HCT116 (cell line): ENCODE measurements at regions not wholly inside any gene's neighbourhood (a gene's known extent, or its start where the extent isn't known, plus 50 kb on each side); places are given as distances from the start of the nearest gene placed in this dataset.

ENCODE experiments used
- ATAC-seq: fragments of 200-7000 bp; cut with Tn5 transposase; 2 replicates; pipeline ENCODE4 v1.9.1; 2020; ENCODE audit warnings: mild to moderate bottlenecking, moderate library complexity
- BruUV-seq: library from RNA; stranded (reverse); fragments of 400-500 nt; replicated peaks from 2 replicates; lab custom pipeline; 2021; lab: Mats Ljungman, UMichigan
- CTCF ChIA-PET: fragments of 300-600 bp; sonication (Branson Sonifier 250); formaldehyde crosslinking; loops from one replicate; lab custom pipeline; 2021; ENCODE audit warnings: antibody characterized with exemption; lab: Charles Lee
- POLR2A ChIA-PET: fragments of 300-600, 350-600 bp; sonication (Branson Sonifier 250); formaldehyde crosslinking; loops from one replicate; lab custom pipeline; 2021; ENCODE audit warnings: antibody characterized with exemption; lab: Charles Lee
- RAD21 ChIA-PET, 2 experiments: fragments of 300-600 bp; sonication (Branson Sonifier 250); formaldehyde crosslinking; loops; one replicate each; lab custom pipeline; 2023; ENCODE audit warnings: low total read pairs in 2 of 2; ENCODE audit not compliant: uncharacterized antibody in 2 of 2, unreplicated experiment in 2 of 2, low non-redundant PET in 1 of 2; lab: Charles Lee
- DNase-seq: peaks from one replicate; pipeline ENCODE4 v3.0.0-alpha.2; 2010; ENCODE audit warnings: low read depth, low spot score
- H2AFZ ChIP-seq: fragments of 200-600 bp; shearing (Covaris generic), sonication (generic); 2 replicates; pipeline ENCODE4 v1.6.1; 2017; ENCODE audit warnings: low read depth, mixed run types, mixed read lengths, antibody characterized with exemption, low read length; ENCODE audit not compliant: poor library complexity, severe bottlenecking
- H3K27ac ChIP-seq: 2 replicates; pipeline ENCODE4 v1.5.1; 2012; ENCODE audit warnings: low read depth, low read length
- H3K27me3 ChIP-seq: fragments of 200-600 bp; sonication (generic); 2 replicates; pipeline ENCODE4 v1.6.1; 2016; ENCODE audit warnings: mixed run types, low read length, mixed read lengths; ENCODE audit not compliant: insufficient read depth
- H3K36me3 ChIP-seq, 2 experiments: fragments of 200-500 bp in 1 of 2; fragments of 200-600 bp in 1 of 2; sonication (Bioruptor generic) in 1 of 2; sonication (generic) in 1 of 2; 2 replicates each; pipeline versions ENCODE4 v1.5.1 to v1.6.1; 2014 to 2016; ENCODE audit warnings: low read length in 2 of 2, inconsistent platforms in 1 of 2, mixed read lengths in 1 of 2, mixed run types in 1 of 2; ENCODE audit not compliant: insufficient read depth in 2 of 2, control insufficient read depth in 1 of 2
- H3K4me1 ChIP-seq, 2 experiments: fragments of 200-600 bp in 1 of 2; sonication (generic) in 1 of 2; 2 replicates each; pipeline versions ENCODE4 v1.5.1 to v1.6.1; 2012 to 2017; ENCODE audit warnings: low read length in 2 of 2, inconsistent platforms in 1 of 2, mild to moderate bottlenecking in 1 of 2, mixed read lengths in 1 of 2, mixed run types in 1 of 2, moderate library complexity in 1 of 2; ENCODE audit not compliant: insufficient read depth in 2 of 2, control insufficient read depth in 1 of 2
- H3K4me2 ChIP-seq: fragments of 200-600 bp; sonication (generic); 2 replicates; pipeline ENCODE4 v1.6.1; 2017; ENCODE audit warnings: mixed run types, low read length, mixed read lengths
- H3K4me3 ChIP-seq, 2 experiments: fragments of 200-600 bp in 1 of 2; sonication (generic) in 1 of 2; replicated peaks in 1 of 2; 2 replicates each; pipeline ENCODE4 v1.5.1; 2011 to 2016; ENCODE audit warnings: low read length in 2 of 2, control low read depth in 1 of 2, low read depth in 1 of 2, mild to moderate bottlenecking in 1 of 2, mixed read lengths in 1 of 2, mixed run types in 1 of 2
- H3K79me2 ChIP-seq: fragments of 200-600 bp; sonication (generic); 2 replicates; pipeline ENCODE4 v1.6.1; 2017; ENCODE audit warnings: mild to moderate bottlenecking, mixed run types, low read length, moderate library complexity, mixed read lengths; ENCODE audit not compliant: insufficient read depth
- H3K9ac ChIP-seq: fragments of 200-600 bp; sonication (generic); 2 replicates; pipeline ENCODE4 v1.6.1; 2016; ENCODE audit warnings: low read length, mixed read lengths
- H3K9me2 ChIP-seq: fragments of 200-600 bp; sonication (generic), shearing (Covaris generic); 2 replicates; pipeline ENCODE4 v1.6.1; 2017; ENCODE audit warnings: mixed run types, mild to moderate bottlenecking, moderate library complexity; ENCODE audit not compliant: insufficient read depth
- H3K9me3 ChIP-seq, 2 experiments: fragments of 200-500 bp in 1 of 2; fragments of 200-600 bp in 1 of 2; sonication (Bioruptor generic) in 1 of 2; sonication (generic) in 1 of 2; 2 replicates each; pipeline ENCODE4 v1.6.1; 2014 to 2017; ENCODE audit warnings: low read length in 2 of 2, mixed read lengths in 2 of 2, inconsistent platforms in 1 of 2, low read depth in 1 of 2, mild to moderate bottlenecking in 1 of 2, mixed run types in 1 of 2, moderate library complexity in 1 of 2; ENCODE audit not compliant: control insufficient read depth in 1 of 2, insufficient read depth in 1 of 2
- H4K20me1 ChIP-seq: fragments of 200-600 bp; sonication (generic), shearing (Covaris generic); 2 replicates; pipeline ENCODE4 v1.6.1; 2017; ENCODE audit warnings: mixed run types, mild to moderate bottlenecking, moderate library complexity; ENCODE audit not compliant: insufficient read depth
- ATF3 ChIP-seq: IDR thresholded peaks from 2 replicates; pipeline ENCODE4 v1.6.1; 2012
- CEBPB ChIP-seq: IDR thresholded peaks from 2 replicates; pipeline ENCODE4 v1.6.1; 2012; ENCODE audit warnings: low read depth
- CTCF ChIP-seq, 3 experiments: fragments of 200-600 bp in 1 of 3; sonication (generic) in 1 of 3; IDR thresholded peaks in 2 of 3; conservative IDR thresholded peaks in 1 of 3; 2 replicates each; pipeline ENCODE4 v1.5.1; 2012 to 2017; ENCODE audit warnings: low read depth in 2 of 3, low read length in 2 of 3, antibody characterized with exemption in 1 of 3, borderline replicate concordance in 1 of 3, control low read depth in 1 of 3, mild to moderate bottlenecking in 1 of 3, mixed read lengths in 1 of 3, mixed run types in 1 of 3, moderate library complexity in 1 of 3; ENCODE audit not compliant: insufficient read depth in 1 of 3
- EGR1 ChIP-seq: IDR thresholded peaks from 2 replicates; pipeline ENCODE4 v1.6.1; 2012; ENCODE audit warnings: low read depth
- ELF1 ChIP-seq: IDR thresholded peaks from 2 replicates; pipeline ENCODE4 v1.6.1; 2012; ENCODE audit warnings: low read depth, borderline replicate concordance
- EZH2 ChIP-seq: fragments of 200-600 bp; sonication (generic); IDR thresholded peaks from 2 replicates; pipeline ENCODE4 v1.6.1; 2017; ENCODE audit warnings: antibody characterized with exemption, mixed run types
- EZH2phosphoT487 ChIP-seq: fragments of 200-600 bp; IDR thresholded peaks from 2 replicates; pipeline ENCODE4 v1.6.1; 2018; ENCODE audit warnings: antibody characterized with exemption, borderline replicate concordance
- FOSL1 ChIP-seq: IDR thresholded peaks from 2 replicates; pipeline ENCODE4 v1.6.1; 2012; ENCODE audit warnings: low read depth
- JUND ChIP-seq: IDR thresholded peaks from 2 replicates; pipeline ENCODE4 v1.6.1; 2012
- MAX ChIP-seq: IDR thresholded peaks from 2 replicates; pipeline ENCODE4 v1.6.1; 2012
- POLR2A ChIP-seq: IDR thresholded peaks from 2 replicates; pipeline ENCODE4 v1.7.0; 2011; ENCODE audit warnings: borderline replicate concordance; ENCODE audit not compliant: insufficient read depth, insufficient read length; ENCODE audit errors: extremely low read depth
- POLR2AphosphoS5 ChIP-seq: IDR thresholded peaks from 2 replicates; pipeline ENCODE4 v1.6.1; 2011; ENCODE audit warnings: mild to moderate bottlenecking, low read depth, low read length, moderate library complexity
- RAD21 ChIP-seq: IDR thresholded peaks from 2 replicates; pipeline ENCODE4 v1.6.1; 2012; ENCODE audit warnings: low read depth, mild to moderate bottlenecking
- SIN3A ChIP-seq: IDR thresholded peaks from 2 replicates; pipeline ENCODE4 v1.6.1; 2012; ENCODE audit warnings: low read depth
- SP1 ChIP-seq: IDR thresholded peaks from 2 replicates; pipeline ENCODE4 v1.6.1; 2012; ENCODE audit warnings: low read depth
- SRF ChIP-seq: IDR thresholded peaks from 2 replicates; pipeline ENCODE4 v1.6.1; 2012; ENCODE audit warnings: low read depth
- TCF7L2 ChIP-seq: IDR thresholded peaks from 2 replicates; pipeline ENCODE4 v1.7.0; 2011; ENCODE audit warnings: borderline replicate concordance, inconsistent platforms; ENCODE audit not compliant: insufficient read depth, insufficient read length; ENCODE audit errors: extremely low read depth
- YY1 ChIP-seq: IDR thresholded peaks from 2 replicates; pipeline ENCODE4 v1.6.1; 2011; ENCODE audit warnings: low read length, low read depth, moderate library complexity, mild to moderate bottlenecking; ENCODE audit not compliant: insufficient replicate concordance; ENCODE audit errors: extremely low read depth
- ZFX ChIP-seq: fragments of 450-650 bp; IDR thresholded peaks from 2 replicates; pipeline ENCODE4 v1.6.1; 2017
- ZNF274 ChIP-seq: fragments of 200-500 bp; sonication (Bioruptor generic); IDR thresholded peaks from 2 replicates; pipeline ENCODE4 v1.6.1; 2014; ENCODE audit warnings: mild to moderate bottlenecking, low read depth, low read length, inconsistent platforms
- intact Hi-C: fragments of 100-400 bp; cut with micrococcal nuclease; formaldehyde crosslinking; loops from 2 replicates; pipeline ENCODE4 v1.10.0; 2022

GRCh38 chr11:104564921-104565582 is 333.2 kb downstream of the CASP12 start (continued):
- TF ChIP-seq CTCF (IDR thresholded peaks at IDR 0.05 in 2 of 3, conservative IDR thresholded peaks at IDR 0.05 in 1 of 3; ENCODE audit: borderline replicate concordance in 1 of 3, insufficient read depth in 1 of 3, low read depth in 2 of 3, low read length in 2 of 3) (no peak), POLR2AphosphoS5 (no peak), FOSL1 (no peak), EZH2phosphoT487 (no peak), TCF7L2 (no peak), ZNF274 (no peak), ATF3 (no peak), SRF (no peak)

- H3K36me3 ChIP-seq = no peaks in the 10 kb centered on the region
- TF ChIP-seq SP1 (no peak), SRF (no peak), ZFX (no peak), JUND (no peak), MAX (no peak), CTCF (IDR thresholded peaks at IDR 0.05 in 2 of 3, conservative IDR thresholded peaks at IDR 0.05 in 1 of 3; ENCODE audit: borderline replicate concordance in 1 of 3, insufficient read depth in 1 of 3, low read depth in 2 of 3, low read length in 2 of 3) (no peak), EZH2phosphoT487 (no peak), TCF7L2 (no peak), CEBPB (no peak), EGR1 (no peak), ZNF274 (no peak), EZH2 (no peak), ELF1 (no peak), SIN3A (no peak), YY1 (no peak), POLR2AphosphoS5 (no peak), RAD21 (no peak), POLR2A (no peak), FOSL1 (no peak)
- ChIA-PET POLR2A (no interaction called here), CTCF (no interaction called here), RAD21 (no interaction called here)
- intact Hi-C loops = no loop called here
- ATAC-seq (no peak), DNase-seq (no peak)
- H2AFZ ChIP-seq = no peak overlapping the region
- H3K4me2 ChIP-seq = no peak overlapping the region
- no peaks in the 10 kb centered on the region for H3K27me3 ChIP-seq
- H4K20me1 ChIP-seq = no peaks in the 10 kb centered on the region
- no peak overlapping the region for H3K9ac ChIP-seq
- no peaks in the 10 kb centered on the region for H3K4me1 ChIP-seq
- no peak overlapping the region for H3K4me3 ChIP-seq
- H3K9me2 ChIP-seq = no peaks in the 10 kb centered on the region
- no TSS peak for BruUV-seq
- H3K27ac ChIP-seq = no peak overlapping the region
- no peaks in the 10 kb centered on the region for H3K9me3 ChIP-seq
- H3K79me2 ChIP-seq = no peaks in the 10 kb centered on the region
Observed at GRCh38 chr11:104556606-104557301, 341.5 kb downstream of the CASP12 start.
